Loucy (cell line): ENCODE measurements at regions not wholly inside any gene's neighbourhood (a gene's known extent, or its start where the extent isn't known, plus 50 kb on each side); places are given as distances from the start of the nearest gene placed in this dataset.

Source experiments
- EZH2phosphoT487 ChIP-seq: fragments of 200-600 bp; IDR thresholded peaks from 2 replicates; pipeline ENCODE4 v1.6.1; 2018; ENCODE audit warnings: antibody characterized with exemption, mild to moderate bottlenecking, moderate library complexity, borderline replicate concordance
- TF ChIP-seq, protein P1 (sequence below): fragments of 200-600 bp; sonication (generic); conservative IDR thresholded peaks from 2 replicates; pipeline ENCODE4 v1.5.1; 2014; ENCODE audit warnings: mild to moderate bottlenecking, antibody characterized with exemption, low read length

- TF ChIP-seq, protein P1, sequence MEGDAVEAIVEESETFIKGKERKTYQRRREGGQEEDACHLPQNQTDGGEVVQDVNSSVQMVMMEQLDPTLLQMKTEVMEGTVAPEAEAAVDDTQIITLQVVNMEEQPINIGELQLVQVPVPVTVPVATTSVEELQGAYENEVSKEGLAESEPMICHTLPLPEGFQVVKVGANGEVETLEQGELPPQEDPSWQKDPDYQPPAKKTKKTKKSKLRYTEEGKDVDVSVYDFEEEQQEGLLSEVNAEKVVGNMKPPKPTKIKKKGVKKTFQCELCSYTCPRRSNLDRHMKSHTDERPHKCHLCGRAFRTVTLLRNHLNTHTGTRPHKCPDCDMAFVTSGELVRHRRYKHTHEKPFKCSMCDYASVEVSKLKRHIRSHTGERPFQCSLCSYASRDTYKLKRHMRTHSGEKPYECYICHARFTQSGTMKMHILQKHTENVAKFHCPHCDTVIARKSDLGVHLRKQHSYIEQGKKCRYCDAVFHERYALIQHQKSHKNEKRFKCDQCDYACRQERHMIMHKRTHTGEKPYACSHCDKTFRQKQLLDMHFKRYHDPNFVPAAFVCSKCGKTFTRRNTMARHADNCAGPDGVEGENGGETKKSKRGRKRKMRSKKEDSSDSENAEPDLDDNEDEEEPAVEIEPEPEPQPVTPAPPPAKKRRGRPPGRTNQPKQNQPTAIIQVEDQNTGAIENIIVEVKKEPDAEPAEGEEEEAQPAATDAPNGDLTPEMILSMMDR = no peak
- no peak for TF ChIP-seq EZH2phosphoT487
Observed at GRCh38 chr2:59776726-59777008, 776.8 kb downstream of the BCL11A start.
